Panc1 (cell line): ENCODE measurements at regions not wholly inside any gene's neighbourhood (a gene's known extent, or its start where the extent isn't known, plus 50 kb on each side); places are given as distances from the start of the nearest gene placed in this dataset.

Experiments
- ATAC-seq: fragments of 200-7000 bp; cut with Tn5 transposase; 2 replicates; pipeline ENCODE4 v1.9.1; 2020; ENCODE audit warnings: mild to moderate bottlenecking, moderate library complexity
- BruUV-seq: library from RNA; stranded (reverse); fragments of 400-500 nt; replicated peaks from 2 replicates; lab custom pipeline; 2021; lab: Mats Ljungman, UMichigan
- CTCF ChIA-PET: fragments of 300-600 bp; sonication (Branson Sonifier 250); formaldehyde crosslinking; loops from one replicate; lab custom pipeline; 2022; ENCODE audit warnings: antibody characterized with exemption; lab: Charles Lee
- POLR2A ChIA-PET: fragments of 300-600 bp; sonication (Branson Sonifier 250); formaldehyde crosslinking; loops from one replicate; lab custom pipeline; 2022; ENCODE audit warnings: antibody characterized with exemption; lab: Charles Lee
- DNase-seq: peaks from one replicate; pipeline ENCODE4 v3.0.0-alpha.2; 2010; ENCODE audit warnings: low read depth, low spot score
- H3K27ac ChIP-seq: 2 replicates; pipeline ENCODE4 v1.5.1; 2011; ENCODE audit warnings: mild to moderate bottlenecking, low read length, inconsistent platforms
- H3K27me3 ChIP-seq: fragments of 200-500 bp; sonication (Bioruptor generic); 2 replicates; pipeline ENCODE4 v1.6.0; 2014; ENCODE audit warnings: low read length, inconsistent platforms; ENCODE audit not compliant: control insufficient read depth, insufficient read depth
- H3K36me3 ChIP-seq: fragments of 200-500 bp; sonication (Bioruptor generic); 2 replicates; pipeline ENCODE4 v1.5.1; 2014; ENCODE audit warnings: inconsistent platforms, mild to moderate bottlenecking, low read length, moderate library complexity; ENCODE audit not compliant: control insufficient read depth, insufficient read depth
- H3K4me1 ChIP-seq: 2 replicates; pipeline ENCODE4 v1.5.1; 2011; ENCODE audit warnings: inconsistent platforms, mild to moderate bottlenecking, low read length, moderate library complexity; ENCODE audit not compliant: control insufficient read depth, insufficient read depth
- H3K4me3 ChIP-seq, 2 experiments: 2 replicates each; pipeline ENCODE4 v1.5.1; 2011 to 2012; ENCODE audit warnings: low read depth in 2 of 2, low read length in 2 of 2, mild to moderate bottlenecking in 2 of 2, inconsistent platforms in 1 of 2, moderate library complexity in 1 of 2
- H3K9me3 ChIP-seq: fragments of 200-500 bp; sonication (Bioruptor generic); 2 replicates; pipeline ENCODE4 v1.5.1; 2014; ENCODE audit warnings: low read depth, mild to moderate bottlenecking, inconsistent platforms, low read length, moderate library complexity; ENCODE audit not compliant: control insufficient read depth, insufficient read depth
- POLR2AphosphoS5 ChIP-seq: IDR thresholded peaks from 2 replicates; pipeline ENCODE4 v1.6.1; 2012; ENCODE audit warnings: mild to moderate bottlenecking, low read depth, low read length, moderate library complexity
- SIN3A ChIP-seq: IDR thresholded peaks from 2 replicates; pipeline ENCODE4 v1.6.1; 2012; ENCODE audit warnings: low read depth, mild to moderate bottlenecking, low read length, moderate library complexity, borderline replicate concordance; ENCODE audit not compliant: insufficient read depth
- TCF7L2 ChIP-seq: IDR thresholded peaks from 2 replicates; pipeline ENCODE4 v1.6.1; 2011; ENCODE audit warnings: mild to moderate bottlenecking, low read depth, low read length, inconsistent platforms
- in situ Hi-C: cut with HindIII; loops from 2 replicates; pipeline ENCODE4 v1.10.0; 2016; ENCODE audit warnings: low sequenced_read_pairs, low pct_unique_long_range_greater_than_20kb
- intact Hi-C: fragments of 100-400 bp; cut with micrococcal nuclease; formaldehyde crosslinking; loops from one replicate; pipeline ENCODE4 v1.10.0; 2022; ENCODE audit not compliant: unreplicated experiment
- TF ChIP-seq, protein P1 (sequence below), 2 experiments: IDR thresholded peaks; 2 replicates each; pipeline ENCODE4 v1.6.1; 2011 to 2012; ENCODE audit warnings: low read depth in 2 of 2, control low read depth in 1 of 2, low read length in 1 of 2, mild to moderate bottlenecking in 1 of 2, moderate library complexity in 1 of 2; ENCODE audit not compliant: insufficient read depth in 1 of 2
- TF ChIP-seq, protein P2 (sequence below): fragments of 450-650 bp; IDR thresholded peaks from 2 replicates; pipeline ENCODE4 v1.5.1; 2017; ENCODE audit warnings: mild to moderate bottlenecking

DNA sequence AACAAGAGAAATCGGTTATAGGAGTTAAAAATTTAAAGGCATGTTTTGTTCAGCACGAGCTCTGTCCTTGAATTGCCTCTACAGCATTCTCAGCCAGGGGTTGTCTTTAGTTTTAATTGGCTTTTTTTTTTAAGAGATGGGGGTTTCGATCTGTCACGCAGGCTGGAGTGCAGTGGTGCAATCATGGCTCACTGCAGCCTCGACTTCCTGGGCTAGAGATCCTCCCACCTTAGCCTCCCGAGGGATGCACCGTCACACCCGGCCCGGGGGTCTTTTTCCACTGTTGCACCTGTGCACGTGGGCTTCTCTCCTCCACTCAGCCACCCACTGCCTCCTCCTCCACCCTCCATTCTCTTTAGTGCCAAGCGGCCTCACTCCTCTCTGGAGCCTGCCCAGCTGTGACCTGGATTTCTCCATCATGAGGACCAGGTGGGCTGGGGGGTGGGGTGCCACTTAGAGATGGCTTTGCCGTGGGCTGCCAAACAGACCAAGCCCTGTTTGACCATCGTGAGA is 106.8 kb upstream of the SEC14L1 start:
- CTCF ChIA-PET, result interaction anchor here (0.5 kb wide), 1 partner anchor 27 kb away, joined by 3 read pairs; no protein-coding TSS in a partner anchor
- intact Hi-C loops, result no loop called here
- Histone ChIP-seq H3K27me3 (no peaks in the 10 kb centered on the region), H3K27ac (no peak overlapping the region), H3K36me3 (no peaks in the 10 kb centered on the region), H3K4me3 (no peak overlapping the region), H3K4me1 (no peaks in the 10 kb centered on the region), H3K9me3 (no peaks in the 10 kb centered on the region)
- no peak for DNase-seq
- ATAC-seq, result no peak
- TF ChIP-seq POLR2AphosphoS5, result no peak
- TF ChIP-seq, protein P1, sequence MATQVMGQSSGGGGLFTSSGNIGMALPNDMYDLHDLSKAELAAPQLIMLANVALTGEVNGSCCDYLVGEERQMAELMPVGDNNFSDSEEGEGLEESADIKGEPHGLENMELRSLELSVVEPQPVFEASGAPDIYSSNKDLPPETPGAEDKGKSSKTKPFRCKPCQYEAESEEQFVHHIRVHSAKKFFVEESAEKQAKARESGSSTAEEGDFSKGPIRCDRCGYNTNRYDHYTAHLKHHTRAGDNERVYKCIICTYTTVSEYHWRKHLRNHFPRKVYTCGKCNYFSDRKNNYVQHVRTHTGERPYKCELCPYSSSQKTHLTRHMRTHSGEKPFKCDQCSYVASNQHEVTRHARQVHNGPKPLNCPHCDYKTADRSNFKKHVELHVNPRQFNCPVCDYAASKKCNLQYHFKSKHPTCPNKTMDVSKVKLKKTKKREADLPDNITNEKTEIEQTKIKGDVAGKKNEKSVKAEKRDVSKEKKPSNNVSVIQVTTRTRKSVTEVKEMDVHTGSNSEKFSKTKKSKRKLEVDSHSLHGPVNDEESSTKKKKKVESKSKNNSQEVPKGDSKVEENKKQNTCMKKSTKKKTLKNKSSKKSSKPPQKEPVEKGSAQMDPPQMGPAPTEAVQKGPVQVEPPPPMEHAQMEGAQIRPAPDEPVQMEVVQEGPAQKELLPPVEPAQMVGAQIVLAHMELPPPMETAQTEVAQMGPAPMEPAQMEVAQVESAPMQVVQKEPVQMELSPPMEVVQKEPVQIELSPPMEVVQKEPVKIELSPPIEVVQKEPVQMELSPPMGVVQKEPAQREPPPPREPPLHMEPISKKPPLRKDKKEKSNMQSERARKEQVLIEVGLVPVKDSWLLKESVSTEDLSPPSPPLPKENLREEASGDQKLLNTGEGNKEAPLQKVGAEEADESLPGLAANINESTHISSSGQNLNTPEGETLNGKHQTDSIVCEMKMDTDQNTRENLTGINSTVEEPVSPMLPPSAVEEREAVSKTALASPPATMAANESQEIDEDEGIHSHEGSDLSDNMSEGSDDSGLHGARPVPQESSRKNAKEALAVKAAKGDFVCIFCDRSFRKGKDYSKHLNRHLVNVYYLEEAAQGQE (IDR thresholded peaks at IDR 0.05; ENCODE audit: insufficient read depth in 1 of 2, low read depth in 2 of 2, low read length in 1 of 2), result no peak
- TF ChIP-seq, protein P2, sequence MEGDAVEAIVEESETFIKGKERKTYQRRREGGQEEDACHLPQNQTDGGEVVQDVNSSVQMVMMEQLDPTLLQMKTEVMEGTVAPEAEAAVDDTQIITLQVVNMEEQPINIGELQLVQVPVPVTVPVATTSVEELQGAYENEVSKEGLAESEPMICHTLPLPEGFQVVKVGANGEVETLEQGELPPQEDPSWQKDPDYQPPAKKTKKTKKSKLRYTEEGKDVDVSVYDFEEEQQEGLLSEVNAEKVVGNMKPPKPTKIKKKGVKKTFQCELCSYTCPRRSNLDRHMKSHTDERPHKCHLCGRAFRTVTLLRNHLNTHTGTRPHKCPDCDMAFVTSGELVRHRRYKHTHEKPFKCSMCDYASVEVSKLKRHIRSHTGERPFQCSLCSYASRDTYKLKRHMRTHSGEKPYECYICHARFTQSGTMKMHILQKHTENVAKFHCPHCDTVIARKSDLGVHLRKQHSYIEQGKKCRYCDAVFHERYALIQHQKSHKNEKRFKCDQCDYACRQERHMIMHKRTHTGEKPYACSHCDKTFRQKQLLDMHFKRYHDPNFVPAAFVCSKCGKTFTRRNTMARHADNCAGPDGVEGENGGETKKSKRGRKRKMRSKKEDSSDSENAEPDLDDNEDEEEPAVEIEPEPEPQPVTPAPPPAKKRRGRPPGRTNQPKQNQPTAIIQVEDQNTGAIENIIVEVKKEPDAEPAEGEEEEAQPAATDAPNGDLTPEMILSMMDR, result no peak
- no peak for TF ChIP-seq SIN3A
- TF ChIP-seq TCF7L2, result no peak
- POLR2A ChIA-PET, result interaction anchor here (0.6 kb wide), 1 partner anchor 64 kb away, joined by 7 read pairs; no protein-coding TSS in a partner anchor
- BruUV-seq, result no TSS peak
- in situ Hi-C loops, result no loop called here

DNA sequence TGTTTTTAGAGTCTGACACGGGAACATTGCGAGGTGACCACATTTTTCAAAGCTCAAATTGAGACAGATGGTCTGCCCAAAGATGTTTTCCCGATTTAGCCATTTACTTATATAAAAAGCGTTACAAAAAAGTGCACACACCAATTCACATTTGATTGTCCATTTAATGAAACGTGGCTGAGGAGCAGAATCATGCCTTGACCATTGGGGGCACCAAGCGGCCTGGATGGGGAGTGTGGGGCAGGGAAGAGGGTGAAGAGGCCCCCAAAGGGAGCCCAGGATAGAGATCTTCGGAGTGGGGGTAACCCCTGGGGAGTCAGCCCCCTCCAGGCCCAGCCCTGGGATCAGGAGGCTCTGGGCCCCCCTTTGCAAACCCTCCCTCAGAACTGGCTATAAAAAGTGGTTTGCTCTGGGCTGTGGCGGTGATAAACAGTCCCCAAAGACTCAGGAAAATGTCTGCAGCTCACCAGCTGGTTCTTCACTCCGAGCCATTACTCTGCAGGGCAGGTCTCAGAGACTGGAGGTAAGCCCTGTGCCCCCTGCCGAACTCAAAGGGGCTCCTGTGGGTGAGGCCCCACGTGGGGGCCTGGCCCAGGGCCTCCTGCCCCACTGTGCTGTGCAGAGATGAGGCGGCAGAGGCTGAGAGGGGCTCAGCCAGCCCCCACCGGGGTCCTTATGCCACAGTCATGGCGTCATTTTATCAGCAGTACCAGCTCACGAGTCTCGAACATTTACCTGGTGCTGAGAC is 105.9 kb upstream of the SEC14L1 start:
- Histone ChIP-seq H3K4me1 (no peaks in the 10 kb centered on the region), H3K36me3 (no peaks in the 10 kb centered on the region), H3K27me3 (no peaks in the 10 kb centered on the region), H3K4me3 (no peak overlapping the region), H3K9me3 (no peaks in the 10 kb centered on the region), H3K27ac (no peak overlapping the region)
- no peak; the same call in 1 of the 2 replicates for ATAC-seq
- TF ChIP-seq, protein P2, result no peak
- TF ChIP-seq SIN3A, result no peak
- TF ChIP-seq, protein P1 (IDR thresholded peaks at IDR 0.05; ENCODE audit: insufficient read depth in 1 of 2, low read depth in 2 of 2, low read length in 1 of 2), result no peak
- no peak for TF ChIP-seq TCF7L2
- no peak for TF ChIP-seq POLR2AphosphoS5
- intact Hi-C loops, result no loop called here
- no peak for DNase-seq
- no TSS peak for BruUV-seq
- CTCF ChIA-PET, result interaction anchor here (0.6 to 1.1 kb wide), 2 partner anchors 16 to 167 kb away, joined by 3 to 4 read pairs; partner anchors contain the start of gene MGAT5B
- POLR2A ChIA-PET, result no interaction called here
- in situ Hi-C loops, result no loop called here
